ENCODE measurements at regions not wholly inside any gene's neighbourhood (a gene's known extent, or its start where the extent isn't known, plus 50 kb on each side); places are given as distances from the start of the nearest gene placed in this dataset.
A peak's percentile ranks its signal among the peaks of the same experiment; 100 is the strongest.

DNA sequence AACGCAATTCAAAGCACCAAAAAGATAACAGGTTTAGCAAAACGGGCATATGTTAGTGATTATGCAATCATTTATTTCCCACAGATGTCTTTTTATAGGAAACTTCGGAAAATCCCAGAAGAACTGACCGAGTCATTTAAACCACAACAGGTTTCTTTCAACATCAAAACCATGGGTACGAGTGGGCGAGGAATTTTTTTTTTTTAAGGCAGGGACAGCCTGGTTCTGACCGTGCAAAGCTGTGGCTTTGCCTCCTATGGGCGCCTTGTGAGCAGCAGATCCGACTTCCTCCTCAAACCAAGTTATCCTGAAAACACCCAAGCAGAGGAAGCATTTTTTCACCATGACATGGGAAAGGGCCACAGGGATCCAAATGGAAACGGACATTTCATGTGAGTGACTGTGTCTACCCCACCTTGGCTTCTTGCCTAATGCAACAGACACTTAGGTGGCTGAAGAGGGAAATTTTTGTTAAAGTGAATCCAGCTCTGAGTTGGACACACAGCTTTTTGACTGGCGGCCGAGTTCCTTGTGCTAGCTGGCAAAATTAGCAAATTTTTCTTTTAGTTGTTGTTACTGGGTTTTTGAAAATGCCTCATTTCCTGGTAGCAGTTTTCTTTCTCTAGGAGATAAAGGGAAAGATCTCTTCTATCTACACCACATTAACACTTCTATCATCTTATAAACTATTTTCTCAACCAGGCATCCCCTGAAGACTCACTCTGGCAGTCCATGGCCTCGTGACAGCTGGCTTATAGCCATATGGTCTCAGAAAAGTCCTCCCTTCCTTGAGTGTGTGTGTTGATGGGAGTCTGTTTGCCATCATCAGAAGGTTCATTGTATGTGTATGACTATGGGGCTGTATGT, 487.4 kb upstream of the ZEB2 start:
- peaks cover 4% of the 10 kb centered on the region for H3K4me1 ChIP-seq (ENCODE audit: low read depth)
- H3K27ac ChIP-seq, result no peak overlapping the region
- H3K27me3 ChIP-seq, result no peaks in the 10 kb centered on the region
- no peaks in the 10 kb centered on the region for H3K36me3 ChIP-seq
- no peaks in the 10 kb centered on the region for H3K9me3 ChIP-seq (ENCODE audit: low read depth)
- TF ChIP-seq, protein P1, sequence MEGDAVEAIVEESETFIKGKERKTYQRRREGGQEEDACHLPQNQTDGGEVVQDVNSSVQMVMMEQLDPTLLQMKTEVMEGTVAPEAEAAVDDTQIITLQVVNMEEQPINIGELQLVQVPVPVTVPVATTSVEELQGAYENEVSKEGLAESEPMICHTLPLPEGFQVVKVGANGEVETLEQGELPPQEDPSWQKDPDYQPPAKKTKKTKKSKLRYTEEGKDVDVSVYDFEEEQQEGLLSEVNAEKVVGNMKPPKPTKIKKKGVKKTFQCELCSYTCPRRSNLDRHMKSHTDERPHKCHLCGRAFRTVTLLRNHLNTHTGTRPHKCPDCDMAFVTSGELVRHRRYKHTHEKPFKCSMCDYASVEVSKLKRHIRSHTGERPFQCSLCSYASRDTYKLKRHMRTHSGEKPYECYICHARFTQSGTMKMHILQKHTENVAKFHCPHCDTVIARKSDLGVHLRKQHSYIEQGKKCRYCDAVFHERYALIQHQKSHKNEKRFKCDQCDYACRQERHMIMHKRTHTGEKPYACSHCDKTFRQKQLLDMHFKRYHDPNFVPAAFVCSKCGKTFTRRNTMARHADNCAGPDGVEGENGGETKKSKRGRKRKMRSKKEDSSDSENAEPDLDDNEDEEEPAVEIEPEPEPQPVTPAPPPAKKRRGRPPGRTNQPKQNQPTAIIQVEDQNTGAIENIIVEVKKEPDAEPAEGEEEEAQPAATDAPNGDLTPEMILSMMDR (IDR thresholded peaks at IDR 0.05; ENCODE audit: low read depth, low read length), result peak; percentile 16
- peak in 1 of 2 donors; percentile 91 for DNase-seq (ENCODE audit: low read depth in 1 of 2, low spot score in 1 of 2)
- no peak overlapping the region for H3K4me3 ChIP-seq

DNA sequence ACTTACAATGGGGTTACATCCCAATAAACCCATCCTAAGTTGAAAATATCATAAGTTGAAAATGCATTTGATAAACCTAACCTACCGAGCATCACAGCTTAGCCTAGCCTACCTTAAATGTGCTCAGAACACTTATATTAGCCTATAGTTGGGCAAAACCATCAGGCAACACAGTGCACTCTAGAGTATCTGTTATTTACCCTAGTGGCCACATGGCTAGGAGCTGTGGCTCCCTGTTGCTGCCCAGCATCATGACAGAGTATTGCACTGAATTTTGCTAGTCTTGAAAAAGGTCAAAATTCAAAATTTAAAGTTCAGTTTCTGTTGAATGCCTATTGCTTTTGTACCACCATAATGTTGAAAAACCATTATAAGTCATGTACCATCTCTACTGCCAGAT, 482.7 kb upstream of the ZEB2 start:
- Histone ChIP-seq H3K9me3 (ENCODE audit: low read depth) (no peaks in the 10 kb centered on the region), H3K27me3 (no peaks in the 10 kb centered on the region), H3K4me1 (ENCODE audit: low read depth) (no peaks in the 10 kb centered on the region), H3K27ac (no peak overlapping the region), H3K4me3 (no peak overlapping the region), H3K36me3 (no peaks in the 10 kb centered on the region)
- no peak for DNase-seq (ENCODE audit: low read depth in 1 of 2, low spot score in 1 of 2)
- TF ChIP-seq, protein P1 (IDR thresholded peaks at IDR 0.05; ENCODE audit: low read depth, low read length), result no peak

DNA sequence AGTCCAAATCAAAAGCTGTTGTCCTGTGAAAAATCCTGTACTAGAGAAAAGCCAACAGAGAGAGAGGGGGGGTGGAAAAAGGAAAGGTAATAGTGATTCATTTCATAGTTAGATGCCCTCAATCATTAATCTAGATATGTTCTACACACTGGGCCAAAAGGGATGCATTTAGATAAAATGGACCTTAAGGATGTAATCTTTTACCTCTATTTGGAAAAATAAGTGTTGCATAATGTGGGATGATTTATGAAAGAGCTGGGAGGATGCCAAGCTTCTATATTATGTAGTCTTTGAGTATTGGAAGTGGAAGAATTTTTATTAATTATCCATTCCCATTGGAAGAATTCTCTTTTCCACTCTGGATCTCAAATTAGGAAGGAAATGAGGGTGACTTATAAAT, 480.5 kb upstream of the ZEB2 start:
- Histone ChIP-seq H3K27ac (no peak overlapping the region), H3K36me3 (no peaks in the 10 kb centered on the region), H3K4me1 (ENCODE audit: low read depth) (no peaks in the 10 kb centered on the region), H3K27me3 (no peaks in the 10 kb centered on the region), H3K9me3 (ENCODE audit: low read depth) (no peaks in the 10 kb centered on the region), H3K4me3 (no peak overlapping the region)
- TF ChIP-seq, protein P1 (IDR thresholded peaks at IDR 0.05; ENCODE audit: low read depth, low read length), result no peak
- DNase-seq (ENCODE audit: low read depth in 1 of 2, low spot score in 1 of 2), result peak in 1 of 2 donors; percentile 43

DNA sequence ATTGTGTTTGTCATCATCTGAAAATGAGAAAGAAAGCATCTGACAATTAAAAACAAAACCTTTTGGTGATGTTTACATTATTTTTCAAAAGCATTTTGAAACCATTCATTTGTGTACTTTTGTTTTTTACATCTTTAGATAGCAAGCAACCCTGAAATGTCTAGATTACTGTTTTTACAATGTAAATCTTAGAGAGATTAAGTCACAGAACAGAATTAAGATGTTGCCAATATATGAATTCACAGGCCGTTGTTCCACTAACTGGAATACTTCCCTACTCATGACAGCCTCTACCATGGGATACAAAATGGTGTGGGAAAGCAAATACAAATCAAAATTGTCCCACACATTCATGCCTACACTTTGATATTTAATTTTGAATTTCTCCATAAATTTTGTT, 480.0 kb upstream of the ZEB2 start:
- no peaks in the 10 kb centered on the region for H3K9me3 ChIP-seq (ENCODE audit: low read depth)
- TF ChIP-seq, protein P1 (IDR thresholded peaks at IDR 0.05; ENCODE audit: low read depth, low read length), result no peak
- H3K27ac ChIP-seq, result no peak overlapping the region
- H3K27me3 ChIP-seq, result no peaks in the 10 kb centered on the region
- H3K4me3 ChIP-seq, result no peak overlapping the region
- no peaks in the 10 kb centered on the region for H3K4me1 ChIP-seq (ENCODE audit: low read depth)
- no peaks in the 10 kb centered on the region for H3K36me3 ChIP-seq
- peak in 1 of 2 donors; percentile 26 for DNase-seq (ENCODE audit: low read depth in 1 of 2, low spot score in 1 of 2)

DNA sequence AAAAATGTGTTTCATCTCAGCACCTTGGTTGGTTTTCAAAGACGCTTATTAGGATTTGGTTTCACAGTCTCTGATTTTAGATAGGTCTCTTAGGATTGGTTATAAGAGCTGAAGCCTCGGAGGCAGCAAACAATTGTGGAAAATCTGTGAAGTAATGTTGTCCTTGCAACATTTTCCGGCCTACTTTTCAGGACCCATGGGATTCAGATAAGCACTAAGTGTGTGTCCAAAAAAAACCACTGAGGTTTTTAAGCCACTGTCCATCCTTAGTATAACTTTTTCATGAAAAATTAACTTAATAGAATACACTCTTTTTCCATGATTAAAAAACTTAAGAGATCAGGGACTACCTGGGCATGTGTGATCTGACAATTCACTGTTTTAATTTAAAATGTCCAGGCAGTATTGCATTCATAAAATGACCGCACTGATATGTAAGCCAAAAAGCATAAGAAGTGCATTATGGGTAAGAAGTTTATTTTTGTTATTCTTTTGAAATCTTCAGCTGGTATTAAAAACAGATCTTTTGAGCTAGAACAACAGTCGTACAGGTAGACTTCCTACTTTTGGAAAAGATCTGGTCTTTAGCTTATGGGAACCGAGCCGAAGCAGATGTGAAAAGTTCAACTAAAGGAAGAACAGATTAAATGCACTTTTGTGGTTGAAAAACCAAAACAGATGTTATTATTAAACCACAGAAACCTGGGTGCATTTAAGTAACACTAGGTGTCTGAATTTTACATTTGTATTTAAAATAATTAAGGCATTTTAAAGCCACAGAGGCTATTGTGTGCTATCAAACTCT, 479.4 kb upstream of the ZEB2 start:
- no peaks in the 10 kb centered on the region for H3K36me3 ChIP-seq
- TF ChIP-seq, protein P1 (IDR thresholded peaks at IDR 0.05; ENCODE audit: low read depth, low read length), result no peak
- no peaks in the 10 kb centered on the region for H3K4me1 ChIP-seq (ENCODE audit: low read depth)
- no peaks in the 10 kb centered on the region for H3K9me3 ChIP-seq (ENCODE audit: low read depth)
- H3K27ac ChIP-seq, result no peak overlapping the region
- no peak overlapping the region for H3K4me3 ChIP-seq
- no peaks in the 10 kb centered on the region for H3K27me3 ChIP-seq
- peak in 1 of 2 donors; percentile 95 for DNase-seq (ENCODE audit: low read depth in 1 of 2, low spot score in 1 of 2)
